MCF 10A (cell line): ENCODE measurements at regions not wholly inside any gene's neighbourhood (a gene's known extent, or its start where the extent isn't known, plus 50 kb on each side); places are given as distances from the start of the nearest gene placed in this dataset.
A peak's percentile ranks its signal among the peaks of the same experiment; 100 is the strongest.

Experiments
- BruUV-seq: library from RNA; stranded (reverse); fragments of 400-500 nt; replicated peaks from 2 replicates; lab custom pipeline; 2021; lab: Mats Ljungman, UMichigan
- CTCF ChIA-PET: fragments of 300-600 bp; sonication (Branson Sonifier 250); formaldehyde crosslinking; extraction: SDS; loops from one replicate; lab custom pipeline; 2021; ENCODE audit warnings: antibody characterized with exemption, inconsistent platforms; lab: Yijun Ruan, JAX
- POLR2A ChIA-PET: fragments of 300-600, 350-650 bp; sonication (Branson Sonifier 250); formaldehyde crosslinking; extraction: SDS; loops from one replicate; lab custom pipeline; 2020; ENCODE audit warnings: antibody characterized with exemption, inconsistent platforms; lab: Yijun Ruan, JAX
- DNase-seq: peaks from one replicate; pipeline ENCODE4 v3.0.0-alpha.2; 2018; ENCODE audit not compliant: unreplicated experiment
- H3K27ac Mint-ChIP-seq: one replicate; pipeline ENCODE4 v1.8.0; 2022; ENCODE audit warnings: mild to moderate bottlenecking, low read depth, mixed read lengths; ENCODE audit not compliant: unreplicated experiment
- H3K27me3 Mint-ChIP-seq: one replicate; pipeline ENCODE4 v1.8.0; 2022; ENCODE audit warnings: mixed read lengths; ENCODE audit not compliant: insufficient read depth, unreplicated experiment
- H3K36me3 Mint-ChIP-seq: one replicate; pipeline ENCODE4 v1.8.0; 2022; ENCODE audit warnings: mild to moderate bottlenecking, moderate library complexity, mixed read lengths; ENCODE audit not compliant: insufficient read depth, unreplicated experiment
- H3K4me1 Mint-ChIP-seq: one replicate; pipeline ENCODE4 v1.8.0; 2022; ENCODE audit warnings: mixed read lengths; ENCODE audit not compliant: insufficient read depth, unreplicated experiment
- H3K4me3 Mint-ChIP-seq: one replicate; pipeline ENCODE4 v1.8.0; 2022; ENCODE audit warnings: mild to moderate bottlenecking, moderate library complexity, mixed read lengths; ENCODE audit not compliant: unreplicated experiment
- H3K9me3 Mint-ChIP-seq: one replicate; pipeline ENCODE4 v1.8.0; 2022; ENCODE audit warnings: mixed read lengths; ENCODE audit not compliant: unreplicated experiment
- intact Hi-C: fragments of 100-400 bp; cut with micrococcal nuclease; formaldehyde crosslinking; loops from 2 replicates; pipeline ENCODE4 v1.14.1; 2022
- TF ChIP-seq, protein P1 (sequence below): fragments of 200-600 bp; IDR thresholded peaks from one replicate; pipeline ENCODE4 v1.8.0; 2022; ENCODE audit warnings: antibody characterized with exemption, mild to moderate bottlenecking; ENCODE audit not compliant: unreplicated experiment

DNA sequence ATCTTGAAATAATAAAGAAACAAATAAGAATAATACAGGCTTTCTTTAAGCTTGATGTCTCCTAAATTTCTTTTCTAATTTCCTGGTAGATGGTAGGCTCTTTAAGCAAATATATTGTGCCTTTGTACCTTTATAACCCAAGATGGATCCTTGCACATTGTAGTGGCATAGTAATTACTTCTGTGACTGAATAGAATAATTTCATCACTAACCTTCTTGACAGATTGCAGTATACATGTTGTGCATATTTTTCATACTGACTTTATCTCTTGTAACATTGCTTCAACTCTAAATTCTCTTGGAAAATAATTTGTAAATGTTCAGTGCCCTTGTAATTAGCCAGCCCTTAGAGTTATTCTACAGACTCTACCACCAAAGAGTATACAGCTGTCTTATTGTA is 1433.8 kb upstream of the GBE1 start:
- H3K4me3 Mint-ChIP-seq: no peak overlapping the region
- POLR2A ChIA-PET: interaction anchor here (0.6 kb wide), 1 partner anchor 596 kb away, joined by 3 read pairs; no protein-coding TSS in a partner anchor
- no peak for DNase-seq
- H3K27ac Mint-ChIP-seq: no peak overlapping the region
- no TSS peak for BruUV-seq
- peaks cover 5% of the 10 kb centered on the region for H3K4me1 Mint-ChIP-seq
- no peaks in the 10 kb centered on the region for H3K27me3 Mint-ChIP-seq
- CTCF ChIA-PET: no interaction called here
- H3K9me3 Mint-ChIP-seq: no peaks in the 10 kb centered on the region
- intact Hi-C loops: no loop called here
- TF ChIP-seq, protein P1, sequence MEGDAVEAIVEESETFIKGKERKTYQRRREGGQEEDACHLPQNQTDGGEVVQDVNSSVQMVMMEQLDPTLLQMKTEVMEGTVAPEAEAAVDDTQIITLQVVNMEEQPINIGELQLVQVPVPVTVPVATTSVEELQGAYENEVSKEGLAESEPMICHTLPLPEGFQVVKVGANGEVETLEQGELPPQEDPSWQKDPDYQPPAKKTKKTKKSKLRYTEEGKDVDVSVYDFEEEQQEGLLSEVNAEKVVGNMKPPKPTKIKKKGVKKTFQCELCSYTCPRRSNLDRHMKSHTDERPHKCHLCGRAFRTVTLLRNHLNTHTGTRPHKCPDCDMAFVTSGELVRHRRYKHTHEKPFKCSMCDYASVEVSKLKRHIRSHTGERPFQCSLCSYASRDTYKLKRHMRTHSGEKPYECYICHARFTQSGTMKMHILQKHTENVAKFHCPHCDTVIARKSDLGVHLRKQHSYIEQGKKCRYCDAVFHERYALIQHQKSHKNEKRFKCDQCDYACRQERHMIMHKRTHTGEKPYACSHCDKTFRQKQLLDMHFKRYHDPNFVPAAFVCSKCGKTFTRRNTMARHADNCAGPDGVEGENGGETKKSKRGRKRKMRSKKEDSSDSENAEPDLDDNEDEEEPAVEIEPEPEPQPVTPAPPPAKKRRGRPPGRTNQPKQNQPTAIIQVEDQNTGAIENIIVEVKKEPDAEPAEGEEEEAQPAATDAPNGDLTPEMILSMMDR: no peak
- no peaks in the 10 kb centered on the region for H3K36me3 Mint-ChIP-seq

DNA sequence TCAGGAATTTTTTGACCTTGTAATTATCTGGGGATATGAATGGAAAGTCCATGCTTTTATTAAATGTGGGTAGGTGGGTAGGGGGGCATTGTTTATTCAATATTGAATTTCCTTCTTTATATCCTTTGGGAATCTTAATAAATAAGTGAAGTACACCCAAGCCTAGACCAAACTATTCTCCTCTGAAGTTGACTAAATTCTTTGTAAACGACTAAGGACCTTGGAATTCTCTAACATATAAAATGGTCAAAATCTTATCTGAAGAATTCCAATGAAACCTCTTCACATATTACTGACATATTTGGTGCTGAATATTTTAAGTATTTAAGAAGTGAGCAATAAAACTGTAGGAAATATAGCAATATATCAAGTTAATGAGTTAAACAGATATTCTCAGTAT is 1432.1 kb upstream of the GBE1 start:
- no peak overlapping the region for H3K27ac Mint-ChIP-seq
- H3K9me3 Mint-ChIP-seq: no peaks in the 10 kb centered on the region
- H3K36me3 Mint-ChIP-seq: peaks cover under 1% of the 10 kb centered on the region
- TF ChIP-seq, protein P1: no peak
- ChIA-PET POLR2A (no interaction called here), CTCF (interaction anchor here (0.7 kb wide), 1 partner anchor 1525 kb away, joined by 3 read pairs; no protein-coding TSS in a partner anchor)
- no TSS peak for BruUV-seq
- no peaks in the 10 kb centered on the region for H3K27me3 Mint-ChIP-seq
- DNase-seq: no peak
- peaks cover 10% of the 10 kb centered on the region for H3K4me1 Mint-ChIP-seq
- H3K4me3 Mint-ChIP-seq: no peak overlapping the region
- intact Hi-C loops: no loop called here

DNA sequence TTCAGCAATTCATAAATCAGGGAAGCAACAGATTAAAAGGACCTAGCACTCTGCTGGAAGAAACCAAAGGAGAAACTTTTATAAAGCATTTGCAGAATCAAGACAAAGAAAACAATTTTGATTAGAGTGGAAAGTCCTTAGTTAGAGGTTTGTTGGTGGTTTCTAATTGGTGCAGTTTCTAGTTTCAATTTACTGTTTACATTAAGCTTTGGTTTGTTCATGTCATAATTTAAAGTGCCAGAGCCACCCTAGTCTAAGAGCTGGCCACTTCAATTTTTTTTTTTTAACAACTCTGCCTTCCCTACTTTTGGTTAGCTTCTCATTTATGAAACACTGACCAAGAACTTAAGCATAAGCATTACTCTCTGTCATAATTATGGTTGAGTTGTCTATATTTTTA is 1428.2 kb upstream of the GBE1 start:
- no peak for DNase-seq
- peak overlapping the region; percentile 23 for H3K4me3 Mint-ChIP-seq
- no TSS peak for BruUV-seq
- H3K4me1 Mint-ChIP-seq: peaks cover 10% of the 10 kb centered on the region
- H3K9me3 Mint-ChIP-seq: no peaks in the 10 kb centered on the region
- ChIA-PET CTCF (interaction anchor here (0.7 kb wide), 1 partner anchor 38 kb away, joined by 5 read pairs; no protein-coding TSS in a partner anchor), POLR2A (no interaction called here)
- H3K36me3 Mint-ChIP-seq: peaks cover 6% of the 10 kb centered on the region
- intact Hi-C loops: no loop called here
- no peaks in the 10 kb centered on the region for H3K27me3 Mint-ChIP-seq
- TF ChIP-seq, protein P1: no peak
- H3K27ac Mint-ChIP-seq: no peak overlapping the region

DNA sequence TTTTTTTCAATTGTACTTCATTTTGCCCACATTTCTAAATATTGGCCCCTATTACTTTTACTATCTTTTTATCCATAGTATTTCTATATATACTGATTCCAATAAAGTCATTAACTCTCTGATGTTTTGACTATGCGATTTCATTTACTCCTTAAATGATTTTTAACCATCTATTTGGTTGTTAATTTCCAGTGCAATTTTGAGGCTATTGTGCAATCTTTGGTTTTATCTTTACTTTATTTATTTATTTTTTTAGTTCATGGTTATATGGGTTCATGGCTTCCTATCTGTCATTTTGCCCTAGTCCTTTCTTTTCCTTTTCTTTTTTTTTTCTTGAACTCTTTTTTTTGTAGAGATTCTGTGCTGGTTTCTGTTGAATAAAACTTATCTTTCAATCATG is 1408.0 kb upstream of the GBE1 start:
- TF ChIP-seq, protein P1: no peak
- Mint-ChIP-seq H3K4me3 (no peak overlapping the region), H3K27ac (no peak overlapping the region), H3K9me3 (no peaks in the 10 kb centered on the region), H3K4me1 (no peaks in the 10 kb centered on the region), H3K36me3 (no peaks in the 10 kb centered on the region), H3K27me3 (no peaks in the 10 kb centered on the region)
- BruUV-seq: no TSS peak
- intact Hi-C loops: no loop called here
- no peak for DNase-seq
- CTCF ChIA-PET: no interaction called here
- POLR2A ChIA-PET: no interaction called here
